Activated CD4-positive, alpha-beta T cell treated with anti-CD3 and anti-CD28 coated beads, Interleukin-2, amount 10 ng/mL, durations not matched to agents 24 days and 14 days (primary cell): ENCODE measurements at regions not wholly inside any gene's neighbourhood (a gene's known extent, or its start where the extent isn't known, plus 50 kb on each side); places are given as distances from the start of the nearest gene placed in this dataset.
"Not testable (repeated sequence)": the region's sequence is repeated elsewhere in the genome, so short reads cannot be mapped to it uniquely, and the experiment has no call there.

ENCODE experiments used
- DNase-seq: peaks from one replicate; pipeline ENCODE4 v3.0.0; 2022
- H3K27ac Mint-ChIP-seq: one replicate; pipeline ENCODE4 v1.8.0; 2022; ENCODE audit warnings: mild to moderate bottlenecking, mixed read lengths
- H3K27me3 Mint-ChIP-seq: one replicate; pipeline ENCODE4 v1.8.0; 2022; ENCODE audit warnings: mixed read lengths
- H3K36me3 Mint-ChIP-seq: one replicate; pipeline ENCODE4 v1.8.0; 2022; ENCODE audit warnings: low read depth, mild to moderate bottlenecking, mixed read lengths
- H3K4me1 Mint-ChIP-seq: one replicate; pipeline ENCODE4 v1.8.0; 2021; ENCODE audit warnings: mixed read lengths
- H3K4me3 Mint-ChIP-seq: one replicate; pipeline ENCODE4 v1.8.0; 2022; ENCODE audit warnings: mild to moderate bottlenecking, moderate library complexity, mixed read lengths
- H3K9me3 Mint-ChIP-seq: one replicate; pipeline ENCODE4 v1.8.0; 2021; ENCODE audit warnings: mixed read lengths
- intact Hi-C: fragments of 100-400 bp; cut with micrococcal nuclease; formaldehyde crosslinking; loops from one replicate; pipeline ENCODE4 v1.15.1; 2023

GRCh38 chr15:70243686-70244540 is 146.2 kb upstream of the TLE3 start:
- intact Hi-C loops = no loop called here
- H3K27me3 Mint-ChIP-seq = peaks cover 18% of the 10 kb centered on the region
- no peaks in the 10 kb centered on the region for H3K9me3 Mint-ChIP-seq
- H3K4me1 Mint-ChIP-seq = peaks cover 41% of the 10 kb centered on the region
- no peak for DNase-seq
- H3K36me3 Mint-ChIP-seq = no peaks in the 10 kb centered on the region
- H3K4me3 Mint-ChIP-seq = no peak overlapping the region
- H3K27ac Mint-ChIP-seq = no peak overlapping the region

GRCh38 chr15:70242951-70243685 is 145.4 kb upstream of the TLE3 start:
- Mint-ChIP-seq H3K27me3 (peaks cover 17% of the 10 kb centered on the region), H3K36me3 (no peaks in the 10 kb centered on the region), H3K9me3 (no peaks in the 10 kb centered on the region), H3K27ac (no peak overlapping the region), H3K4me3 (no peak overlapping the region), H3K4me1 (peaks cover 36% of the 10 kb centered on the region)
- no peak for DNase-seq
- intact Hi-C loops = no loop called here

- no peak overlapping the region for H3K4me3 Mint-ChIP-seq
- no peak overlapping the region for H3K27ac Mint-ChIP-seq
- H3K36me3 Mint-ChIP-seq = peaks cover 2% of the 10 kb centered on the region
- intact Hi-C loops = no loop called here
- H3K27me3 Mint-ChIP-seq = peaks cover 26% of the 10 kb centered on the region
- no peaks in the 10 kb centered on the region for H3K9me3 Mint-ChIP-seq
- H3K4me1 Mint-ChIP-seq = peaks cover 31% of the 10 kb centered on the region
- DNase-seq = no peak
Measured at GRCh38 chr15:70241561-70242320, 144.0 kb upstream of the TLE3 start.

GRCh38 chr15:70240820-70241430 is 143.2 kb upstream of the TLE3 start:
- Mint-ChIP-seq H3K27me3 (peaks cover 27% of the 10 kb centered on the region), H3K4me3 (no peak overlapping the region), H3K27ac (no peak overlapping the region), H3K36me3 (peaks cover 2% of the 10 kb centered on the region), H3K9me3 (no peaks in the 10 kb centered on the region), H3K4me1 (peaks cover 26% of the 10 kb centered on the region)
- intact Hi-C loops = no loop called here
- no peak for DNase-seq

- H3K4me1 Mint-ChIP-seq = peaks cover 25% of the 10 kb centered on the region
- no peaks in the 10 kb centered on the region for H3K9me3 Mint-ChIP-seq
- no peak for DNase-seq
- intact Hi-C loops = no loop called here
- peaks cover 2% of the 10 kb centered on the region for H3K36me3 Mint-ChIP-seq
- H3K27ac Mint-ChIP-seq = no peak overlapping the region
- peaks cover 27% of the 10 kb centered on the region for H3K27me3 Mint-ChIP-seq
- H3K4me3 Mint-ChIP-seq = no peak overlapping the region
Measured at GRCh38 chr15:70240082-70240481, 142.4 kb upstream of the TLE3 start.

GRCh38 chr15:70238917-70239316 is 141.2 kb upstream of the TLE3 start:
- peaks cover 27% of the 10 kb centered on the region for H3K27me3 Mint-ChIP-seq
- H3K4me3 Mint-ChIP-seq = no peak overlapping the region
- no peak for DNase-seq
- no peak overlapping the region for H3K27ac Mint-ChIP-seq
- H3K9me3 Mint-ChIP-seq = no peaks in the 10 kb centered on the region
- intact Hi-C loops = no loop called here
- peaks cover 35% of the 10 kb centered on the region for H3K4me1 Mint-ChIP-seq
- H3K36me3 Mint-ChIP-seq = peaks cover 2% of the 10 kb centered on the region

- no peak overlapping the region for H3K27ac Mint-ChIP-seq
- peaks cover 1% of the 10 kb centered on the region for H3K9me3 Mint-ChIP-seq
- DNase-seq = no peak
- H3K27me3 Mint-ChIP-seq = peaks cover 27% of the 10 kb centered on the region
- intact Hi-C loops = no loop called here
- peaks cover 2% of the 10 kb centered on the region for H3K36me3 Mint-ChIP-seq
- no peak overlapping the region for H3K4me3 Mint-ChIP-seq
- H3K4me1 Mint-ChIP-seq = peaks cover 27% of the 10 kb centered on the region
Measured at GRCh38 chr15:70237626-70238025, 139.9 kb upstream of the TLE3 start.

GRCh38 chr15:70236341-70237086 is 138.8 kb upstream of the TLE3 start:
- Mint-ChIP-seq H3K4me1 (peaks cover 20% of the 10 kb centered on the region), H3K27me3 (peaks cover 30% of the 10 kb centered on the region), H3K36me3 (peaks cover 7% of the 10 kb centered on the region), H3K9me3 (peaks cover 12% of the 10 kb centered on the region), H3K27ac (no peak overlapping the region), H3K4me3 (no peak overlapping the region)
- DNase-seq = no peak
- intact Hi-C loops = no loop called here

GRCh38 chr15:70235347-70235746 is 137.6 kb upstream of the TLE3 start:
- peaks cover 17% of the 10 kb centered on the region for H3K4me1 Mint-ChIP-seq
- H3K36me3 Mint-ChIP-seq = peaks cover 9% of the 10 kb centered on the region
- H3K27me3 Mint-ChIP-seq = peaks cover 23% of the 10 kb centered on the region
- no peak overlapping the region for H3K27ac Mint-ChIP-seq
- intact Hi-C loops = no loop called here
- H3K9me3 Mint-ChIP-seq = peaks cover 14% of the 10 kb centered on the region
- no peak for DNase-seq
- H3K4me3 Mint-ChIP-seq = no peak overlapping the region

GRCh38 chr15:70234256-70234905 is 136.7 kb upstream of the TLE3 start:
- no peak overlapping the region for H3K27ac Mint-ChIP-seq
- peaks cover 27% of the 10 kb centered on the region for H3K27me3 Mint-ChIP-seq
- H3K4me1 Mint-ChIP-seq = peaks cover 14% of the 10 kb centered on the region
- H3K4me3 Mint-ChIP-seq = no peak overlapping the region
- peaks cover 9% of the 10 kb centered on the region for H3K36me3 Mint-ChIP-seq
- H3K9me3 Mint-ChIP-seq = peaks cover 21% of the 10 kb centered on the region
- DNase-seq = peak; percentile 78
- intact Hi-C loops = no loop called here

GRCh38 chr15:70231484-70231883 is 133.8 kb upstream of the TLE3 start:
- intact Hi-C loops = no loop called here
- no peak overlapping the region for H3K4me3 Mint-ChIP-seq
- peaks cover 7% of the 10 kb centered on the region for H3K36me3 Mint-ChIP-seq
- DNase-seq = no peak
- H3K27ac Mint-ChIP-seq = no peak overlapping the region
- H3K27me3 Mint-ChIP-seq = peaks cover 13% of the 10 kb centered on the region
- H3K4me1 Mint-ChIP-seq = peaks cover 13% of the 10 kb centered on the region
- peaks cover 25% of the 10 kb centered on the region for H3K9me3 Mint-ChIP-seq

- peaks cover 27% of the 10 kb centered on the region for H3K27me3 Mint-ChIP-seq
- intact Hi-C loops, DNase-seq, H3K27ac Mint-ChIP-seq, H3K4me1 Mint-ChIP-seq, H3K4me3 Mint-ChIP-seq, H3K36me3 Mint-ChIP-seq: not testable (repeated sequence)
- H3K9me3 Mint-ChIP-seq = peaks cover 25% of the 10 kb centered on the region
Measured at GRCh38 chr15:70227918-70228317, 130.2 kb upstream of the TLE3 start.

- peaks cover 7% of the 10 kb centered on the region for H3K4me1 Mint-ChIP-seq
- H3K27ac Mint-ChIP-seq = no peak overlapping the region
- peaks cover 6% of the 10 kb centered on the region for H3K36me3 Mint-ChIP-seq
- no peak for DNase-seq
- H3K27me3 Mint-ChIP-seq = peaks cover 25% of the 10 kb centered on the region
- intact Hi-C loops = no loop called here
- H3K4me3 Mint-ChIP-seq = no peak overlapping the region
- peaks cover 19% of the 10 kb centered on the region for H3K9me3 Mint-ChIP-seq
Measured at GRCh38 chr15:70227147-70227546, 129.4 kb upstream of the TLE3 start.
